ENCODE measurements at regions not wholly inside any gene's neighbourhood (a gene's known extent, or its start where the extent isn't known, plus 50 kb on each side); places are given as distances from the start of the nearest gene placed in this dataset.

GRCh38 chr9:23117616-23118015 lies 671.0 kb downstream of the DMRTA1 start:
- H3K27ac Mint-ChIP-seq, result no peak overlapping the region
- TF ChIP-seq CTCF (IDR thresholded peaks at IDR 0.05), result no peak
- ATAC-seq (no peak), DNase-seq (no peak)
- no peaks in the 10 kb centered on the region for H3K4me1 ChIP-seq (ENCODE audit: control insufficient read depth, insufficient read depth, low read length)
- WGBS (ENCODE audit: insufficient coverage), result 90% methylated on average over 2 of the region's 2 CpGs
- no peaks in the 10 kb centered on the region for H3K27me3 Mint-ChIP-seq (ENCODE audit: low read depth in 2 of 2)
- H3K9me3 ChIP-seq (ENCODE audit: control insufficient read depth, insufficient read depth, low read length), result no peaks in the 10 kb centered on the region
- H3K36me3 ChIP-seq (ENCODE audit: control insufficient read depth, insufficient read depth, low read length), result no peaks in the 10 kb centered on the region
- no peak overlapping the region for H3K27ac ChIP-seq (ENCODE audit: low read length)
- H3K4me3 ChIP-seq (ENCODE audit: low read length), result no peak overlapping the region
- H3K4me1 Mint-ChIP-seq, result no peaks in the 10 kb centered on the region
- H3K36me3 Mint-ChIP-seq, result no peaks in the 10 kb centered on the region
- intact Hi-C loops (cut with micrococcal nuclease), result no loop called here
- no peaks in the 10 kb centered on the region for H3K27me3 ChIP-seq (ENCODE audit: control insufficient read depth, insufficient read depth, low read length)
- no peak overlapping the region for H3K4me3 Mint-ChIP-seq
- peaks cover 3 to 5% of the 10 kb centered on the region in 2 donors for H3K9me3 Mint-ChIP-seq

GRCh38 chr9:23120630-23121029 lies 674.0 kb downstream of the DMRTA1 start:
- Histone ChIP-seq H3K36me3 (ENCODE audit: control insufficient read depth, insufficient read depth, low read length) (no peaks in the 10 kb centered on the region), H3K27ac (ENCODE audit: low read length) (no peak overlapping the region)
- no peak for DNase-seq

GRCh38 chr9:23123048-23123632 lies 676.5 kb downstream of the DMRTA1 start:
- ATAC-seq (no peak), DNase-seq (no peak)
- H3K9me3 ChIP-seq (ENCODE audit: control insufficient read depth, insufficient read depth, low read length), result no peaks in the 10 kb centered on the region
- intact Hi-C loops (cut with micrococcal nuclease), result no loop called here
- H3K27ac Mint-ChIP-seq, result no peak overlapping the region
- no peaks in the 10 kb centered on the region for H3K36me3 ChIP-seq (ENCODE audit: control insufficient read depth, insufficient read depth, low read length)
- no peaks in the 10 kb centered on the region for H3K36me3 Mint-ChIP-seq
- H3K27me3 ChIP-seq (ENCODE audit: control insufficient read depth, insufficient read depth, low read length), result no peaks in the 10 kb centered on the region
- H3K27me3 Mint-ChIP-seq (ENCODE audit: low read depth in 2 of 2), result no peaks in the 10 kb centered on the region
- no peaks in the 10 kb centered on the region for H3K4me1 Mint-ChIP-seq
- 96% methylated on average over 2 of the region's 5 CpGs for WGBS (ENCODE audit: insufficient coverage)
- H3K27ac ChIP-seq (ENCODE audit: low read length), result no peak overlapping the region
- H3K4me3 ChIP-seq (ENCODE audit: low read length), result no peak overlapping the region
- peaks cover 5 to 8% of the 10 kb centered on the region in 2 donors for H3K9me3 Mint-ChIP-seq
- no peak for TF ChIP-seq CTCF (IDR thresholded peaks at IDR 0.05)
- H3K4me3 Mint-ChIP-seq, result no peak overlapping the region
- H3K4me1 ChIP-seq (ENCODE audit: control insufficient read depth, insufficient read depth, low read length), result no peaks in the 10 kb centered on the region

More at GRCh38 chr9:23120630-23121029, 674.0 kb downstream of the DMRTA1 start:
- Mint-ChIP-seq H3K27me3 (ENCODE audit: low read depth in 2 of 2) (no peaks in the 10 kb centered on the region), H3K27ac (no peak overlapping the region), H3K9me3 (peaks cover 2 to 5% of the 10 kb centered on the region in 2 donors), H3K4me1 (no peaks in the 10 kb centered on the region), H3K4me3 (no peak overlapping the region), H3K36me3 (no peaks in the 10 kb centered on the region)
- Histone ChIP-seq H3K27me3 (ENCODE audit: control insufficient read depth, insufficient read depth, low read length) (no peaks in the 10 kb centered on the region), H3K9me3 (ENCODE audit: control insufficient read depth, insufficient read depth, low read length) (no peaks in the 10 kb centered on the region), H3K4me3 (ENCODE audit: low read length) (no peak overlapping the region), H3K4me1 (ENCODE audit: control insufficient read depth, insufficient read depth, low read length) (no peaks in the 10 kb centered on the region)
- 95% methylated on average over 2 of the region's 3 CpGs for WGBS (ENCODE audit: insufficient coverage)
- no peak for TF ChIP-seq CTCF (IDR thresholded peaks at IDR 0.05)
- ATAC-seq, result no peak
- intact Hi-C loops (cut with micrococcal nuclease), result no loop called here

GRCh38 chr9:23145467-23145866 lies 680.6 kb downstream of the ELAVL2 start:
- H3K4me1 ChIP-seq (ENCODE audit: control insufficient read depth, insufficient read depth, low read length), result no peaks in the 10 kb centered on the region
- no peak overlapping the region for H3K27ac ChIP-seq (ENCODE audit: low read length)
- DNase-seq (no peak), ATAC-seq (no peak)
- Mint-ChIP-seq H3K36me3 (peaks cover 7% of the 10 kb centered on the region), H3K9me3 (peaks cover 13 to 22% of the 10 kb centered on the region in 2 donors), H3K27ac (no peak overlapping the region), H3K4me1 (no peaks in the 10 kb centered on the region), H3K27me3 (ENCODE audit: low read depth in 2 of 2) (no peaks in the 10 kb centered on the region), H3K4me3 (no peak overlapping the region)
- peaks cover 10% of the 10 kb centered on the region for H3K9me3 ChIP-seq (ENCODE audit: control insufficient read depth, insufficient read depth, low read length)
- intact Hi-C loops (cut with micrococcal nuclease), result no loop called here
- 79% methylated on average over 1 of the region's 1 CpG for WGBS (ENCODE audit: insufficient coverage)
- no peaks in the 10 kb centered on the region for H3K36me3 ChIP-seq (ENCODE audit: control insufficient read depth, insufficient read depth, low read length)
- no peak overlapping the region for H3K4me3 ChIP-seq (ENCODE audit: low read length)
- no peaks in the 10 kb centered on the region for H3K27me3 ChIP-seq (ENCODE audit: control insufficient read depth, insufficient read depth, low read length)
- no peak for TF ChIP-seq CTCF (IDR thresholded peaks at IDR 0.05)
